Endodermal cell (in vitro differentiated cells): ENCODE measurements at regions not wholly inside any gene's neighbourhood (a gene's known extent, or its start where the extent isn't known, plus 50 kb on each side); places are given as distances from the start of the nearest gene placed in this dataset.

Source experiments
- DNase-seq: peaks from one replicate; pipeline ENCODE4 v3.0.0-alpha.2; 2017
- H3K27ac ChIP-seq: 2 replicates; pipeline ENCODE4 v1.5.1; 2013; ENCODE audit warnings: mild to moderate bottlenecking, low read depth, low read length, moderate library complexity
- H3K27me3 ChIP-seq: 2 replicates; pipeline ENCODE4 v1.6.1; 2013; ENCODE audit warnings: mild to moderate bottlenecking, low read length, moderate library complexity; ENCODE audit not compliant: insufficient read depth, control insufficient read depth, poor library complexity, severe bottlenecking
- H3K36me3 ChIP-seq: 2 replicates; pipeline ENCODE4 v1.7.0; 2013; ENCODE audit warnings: mild to moderate bottlenecking, low read length, moderate library complexity; ENCODE audit not compliant: control insufficient read depth, insufficient read depth
- H3K4me1 ChIP-seq: one replicate; pipeline ENCODE4 v1.7.0; 2013; ENCODE audit warnings: low read length; ENCODE audit not compliant: control insufficient read depth, insufficient read depth
- H3K4me3 ChIP-seq: 2 replicates; pipeline ENCODE4 v1.5.1; 2013; ENCODE audit warnings: mild to moderate bottlenecking, low read length, moderate library complexity
- H3K9ac ChIP-seq: 2 replicates; pipeline ENCODE4 v1.6.1; 2013; ENCODE audit warnings: mild to moderate bottlenecking, low read length, moderate library complexity; ENCODE audit not compliant: poor library complexity, severe bottlenecking; ENCODE audit errors: extremely low read depth
- H3K9me3 ChIP-seq: 2 replicates; pipeline ENCODE4 v1.6.1; 2013; ENCODE audit warnings: mild to moderate bottlenecking, low read length, moderate library complexity; ENCODE audit not compliant: control insufficient read depth
- H3K27ac Mint-ChIP-seq: 2 replicates; pipeline ENCODE4 v1.8.0; 2020; ENCODE audit warnings: mixed read lengths
- H3K27me3 Mint-ChIP-seq: 2 replicates; pipeline ENCODE4 v1.8.0; 2021; ENCODE audit warnings: mild to moderate bottlenecking, mixed read lengths; ENCODE audit not compliant: insufficient read depth
- H3K36me3 Mint-ChIP-seq: 2 replicates; pipeline ENCODE4 v1.8.0; 2020; ENCODE audit warnings: low read depth, mixed read lengths
- H3K4me1 Mint-ChIP-seq: 2 replicates; pipeline ENCODE4 v1.8.0; 2020; ENCODE audit warnings: mixed read lengths
- H3K4me3 Mint-ChIP-seq: 2 replicates; pipeline ENCODE4 v1.8.0; 2020; ENCODE audit warnings: mild to moderate bottlenecking, moderate library complexity, mixed read lengths
- H3K9me3 Mint-ChIP-seq: 2 replicates; pipeline ENCODE4 v1.8.0; 2020; ENCODE audit warnings: mild to moderate bottlenecking, mixed read lengths
- CTCF ChIP-seq: fragments of 200-600 bp; sonication (generic); conservative IDR thresholded peaks from 2 replicates; pipeline ENCODE4 v1.5.0; 2021; ENCODE audit warnings: antibody characterized with exemption, mild to moderate bottlenecking
- WGBS, 2 experiments: methylation state at CpG; one replicate each; pipeline versions ENCODE4 v1.1.5 to v1.1.7; 2013; ENCODE audit warnings: missing lambda C conversion rate in 2 of 2, mixed read lengths in 1 of 2; ENCODE audit not compliant: insufficient coverage in 1 of 2, insufficient read length in 1 of 2; 5-methylcytosine and 5-hydroxymethylcytosine counted together

GRCh38 chr12:67748743-67749040, 100.1 kb downstream of the DYRK2 start:
- H3K4me3 Mint-ChIP-seq: no peak overlapping the region
- no peak overlapping the region for H3K27ac Mint-ChIP-seq
- H3K27ac ChIP-seq: no peak overlapping the region

GRCh38 chr12:67750513-67751183, 102.1 kb downstream of the DYRK2 start:
- Histone ChIP-seq H3K4me1 (no peaks in the 10 kb centered on the region), H3K4me3 (no peak overlapping the region), H3K36me3 (no peaks in the 10 kb centered on the region), H3K27me3 (no peaks in the 10 kb centered on the region), H3K9me3 (no peaks in the 10 kb centered on the region), H3K9ac (no peak overlapping the region), H3K27ac (no peak overlapping the region)
- Mint-ChIP-seq H3K9me3 (peaks cover 10% of the 10 kb centered on the region), H3K4me3 (no peak overlapping the region), H3K4me1 (peaks cover under 1% of the 10 kb centered on the region), H3K27ac (no peak overlapping the region), H3K36me3 (no peaks in the 10 kb centered on the region), H3K27me3 (peaks cover 13% of the 10 kb centered on the region)
- TF ChIP-seq CTCF: no peak
- no peak for DNase-seq
- WGBS, 2 experiments: 100% methylated on average over 3 of the region's 3 CpGs; no CpG with 5 or more reads in 1 of the 2 experiments

More at GRCh38 chr12:67748743-67749040, 100.1 kb downstream of the DYRK2 start:
- Mint-ChIP-seq H3K27me3 (peaks cover 3% of the 10 kb centered on the region), H3K4me1 (peaks cover 3% of the 10 kb centered on the region), H3K9me3 (peaks cover 6% of the 10 kb centered on the region), H3K36me3 (no peaks in the 10 kb centered on the region)
- H3K9ac ChIP-seq: no peak overlapping the region
- no peaks in the 10 kb centered on the region for H3K27me3 ChIP-seq
- 80 to 87% methylated on average over 1 of the region's 1 CpG for WGBS, 2 experiments
- DNase-seq: no peak
- no peaks in the 10 kb centered on the region for H3K36me3 ChIP-seq
- H3K9me3 ChIP-seq: no peaks in the 10 kb centered on the region
- TF ChIP-seq CTCF: no peak
- H3K4me1 ChIP-seq: no peaks in the 10 kb centered on the region
- no peak overlapping the region for H3K4me3 ChIP-seq

GRCh38 chr12:67751381-67751928, 102.9 kb downstream of the DYRK2 start:
- H3K4me3 Mint-ChIP-seq: no peak overlapping the region
- H3K9ac ChIP-seq: no peak overlapping the region
- H3K27me3 ChIP-seq: no peaks in the 10 kb centered on the region
- peaks cover 15% of the 10 kb centered on the region for H3K27me3 Mint-ChIP-seq
- H3K4me1 ChIP-seq: no peaks in the 10 kb centered on the region
- peaks cover 5% of the 10 kb centered on the region for H3K4me1 Mint-ChIP-seq
- no peak for DNase-seq
- 90 to 91% methylated on average over 6 of the region's 6 CpGs for WGBS, 2 experiments
- no peak overlapping the region for H3K27ac ChIP-seq
- peaks cover 10% of the 10 kb centered on the region for H3K9me3 Mint-ChIP-seq
- no peak overlapping the region for H3K4me3 ChIP-seq
- H3K36me3 ChIP-seq: no peaks in the 10 kb centered on the region
- H3K27ac Mint-ChIP-seq: no peak overlapping the region
- H3K9me3 ChIP-seq: no peaks in the 10 kb centered on the region
- no peaks in the 10 kb centered on the region for H3K36me3 Mint-ChIP-seq
- no peak for TF ChIP-seq CTCF
